Transverse colon (tissue), 4 donors: ENCODE measurements at regions not wholly inside any gene's neighbourhood (a gene's known extent, or its start where the extent isn't known, plus 50 kb on each side); places are given as distances from the start of the nearest gene placed in this dataset.

Source experiments
- DNase-seq: peaks from one replicate; pipeline ENCODE4 v3.0.0-alpha.2; 2019
- H3K27ac ChIP-seq, 4 donors: fragments of 200-600 bp; sonication (generic); 2 replicates each; pipeline ENCODE4 v1.5.1; 2016 to 2018; ENCODE audit warnings: inconsistent platforms in 4 of 4
- H3K27me3 ChIP-seq: fragments of 200-600 bp; sonication (generic); 2 replicates; pipeline ENCODE4 v1.5.1; 2017; ENCODE audit warnings: inconsistent platforms
- H3K36me3 ChIP-seq, 4 donors: fragments of 200-600 bp; sonication (generic); 2 replicates each; pipeline ENCODE4 v1.5.1; 2017 to 2019; ENCODE audit warnings: inconsistent platforms in 4 of 4
- H3K4me1 ChIP-seq, 4 donors: fragments of 200-600 bp; sonication (generic); 2 replicates each; pipeline ENCODE4 v1.5.1; 2017 to 2020; ENCODE audit warnings: inconsistent platforms in 4 of 4
- H3K4me3 ChIP-seq, 4 donors: fragments of 200-600 bp; sonication (generic); 1 replicate in 1 of 4; 2 replicates in 3 of 4; pipeline versions ENCODE4 v1.5.1 to v1.6.1; 2017 to 2019; ENCODE audit warnings: inconsistent platforms in 4 of 4
- H3K9me3 ChIP-seq, 2 donors: fragments of 200-600 bp; sonication (generic); 2 replicates each; pipeline ENCODE4 v1.5.1; 2017 to 2019; ENCODE audit warnings: inconsistent platforms in 2 of 2
- CTCF ChIP-seq, 5 experiments: fragments of 200-600 bp in 3 of 5; fragments of 450-650 bp in 2 of 5; sonication (generic) in 3 of 5; IDR thresholded peaks; 1 replicate in 2 of 5; 2 replicates in 3 of 5; pipeline ENCODE4 v1.5.1; 2016 to 2017; ENCODE audit warnings: antibody characterized with exemption in 5 of 5, inconsistent platforms in 3 of 5, mild to moderate bottlenecking in 2 of 5, moderate library complexity in 1 of 5
- EP300 ChIP-seq: sonication (generic); formaldehyde crosslinking; IDR thresholded peaks from one replicate; pipeline ENCODE4 v1.6.1; 2017; ENCODE audit warnings: antibody characterized with exemption, low read depth
- POLR2A ChIP-seq: fragments of 450-650 bp; IDR thresholded peaks from one replicate; pipeline ENCODE4 v1.6.1; 2016; ENCODE audit warnings: antibody characterized with exemption, mild to moderate bottlenecking, moderate library complexity
- POLR2AphosphoS5 ChIP-seq, 3 donors: sonication (generic); formaldehyde crosslinking; IDR thresholded peaks; one replicate each; pipeline ENCODE4 v1.6.1; 2016; ENCODE audit warnings: antibody characterized with exemption in 3 of 3
- WGBS, 2 donors: methylation state at CpG; one replicate each; pipeline ENCODE4 v1.1.5; 2018; ENCODE audit warnings: low coverage in 1 of 2; 5-methylcytosine and 5-hydroxymethylcytosine counted together
- in situ Hi-C, 4 donors: fragments of 200-750 bp; cut with MboI; loops; one replicate each; pipeline versions ENCODE4 v1.15.0 to v1.15.1; 2017; ENCODE audit warnings: low sequenced_read_pairs in 3 of 4, low pct_ligation_motif_present in 1 of 4, low pct_unique_long_range_greater_than_20kb in 1 of 4
- intact Hi-C: fragments of 100-400 bp; cut with DNase I; formaldehyde crosslinking; loops from one replicate; pipeline ENCODE4 v1.15.1; 2023; ENCODE audit warnings: low total_unique reads

- no peak overlapping the region for H3K27ac ChIP-seq
- no peak for DNase-seq
- H3K9me3 ChIP-seq, result no peaks in the 10 kb centered on the region
- peaks cover 7% of the 10 kb centered on the region for H3K27me3 ChIP-seq
- 82 to 83% methylated on average over 6 to 15 of the region's 15 CpGs for WGBS, 2 donors
- in situ Hi-C loops (no loop called here), intact Hi-C loops (no loop called here)
- no peaks in the 10 kb centered on the region for H3K4me1 ChIP-seq
- no peak overlapping the region for H3K4me3 ChIP-seq
- TF ChIP-seq EP300 (no peak), CTCF (IDR thresholded peaks at IDR 0.05) (no peak), POLR2A (no peak), POLR2AphosphoS5 (IDR thresholded peaks at IDR 0.05) (no peak)
- H3K36me3 ChIP-seq, result no peaks in the 10 kb centered on the region
These were observed 79.4 kb upstream of the TTC34 start for GRCh38 chr1:2880812-2881295.

- WGBS, 2 donors, result 68% methylated on average over 9 of the region's 15 CpGs; no CpG with 5 or more reads in 1 of the 2 donors
- TF ChIP-seq EP300 (no peak), CTCF (IDR thresholded peaks at IDR 0.05) (no peak)
- Histone ChIP-seq H3K36me3 (no peaks in the 10 kb centered on the region), H3K4me1 (no peaks in the 10 kb centered on the region), H3K4me3 (no peak overlapping the region), H3K9me3 (no peaks in the 10 kb centered on the region), H3K27ac (no peak overlapping the region), H3K27me3 (peaks cover 7% of the 10 kb centered on the region)
- in situ Hi-C loops, result no loop called here
- DNase-seq, result no peak
- intact Hi-C loops, result no loop called here
These were observed 80.1 kb upstream of the TTC34 start for GRCh38 chr1:2881556-2881955.

GRCh38 chr1:2882966-2883696 lies 81.6 kb upstream of the TTC34 start:
- H3K4me1 ChIP-seq, result no peaks in the 10 kb centered on the region
- TF ChIP-seq POLR2AphosphoS5 (IDR thresholded peaks at IDR 0.05) (no peak), CTCF (IDR thresholded peaks at IDR 0.05) (no peak), EP300 (no peak), POLR2A (no peak)
- H3K27me3 ChIP-seq, result peaks cover 17% of the 10 kb centered on the region
- no peaks in the 10 kb centered on the region for H3K36me3 ChIP-seq
- in situ Hi-C loops, result no loop called here
- H3K27ac ChIP-seq, result no peak overlapping the region
- 55% methylated on average over 40 of the region's 40 CpGs; no CpG with 5 or more reads in 1 of the 2 donors for WGBS, 2 donors
- H3K4me3 ChIP-seq, result no peak overlapping the region
- intact Hi-C loops, result no loop called here
- DNase-seq, result no peak
- no peaks in the 10 kb centered on the region for H3K9me3 ChIP-seq

GRCh38 chr1:2885001-2885400 lies 83.5 kb upstream of the TTC34 start:
- DNase-seq, result no peak
- 85% methylated on average over 16 of the region's 16 CpGs; no CpG with 5 or more reads in 1 of the 2 donors for WGBS, 2 donors
- no peaks in the 10 kb centered on the region for H3K36me3 ChIP-seq
- peaks cover 27% of the 10 kb centered on the region for H3K27me3 ChIP-seq
- intact Hi-C loops, result no loop called here
- in situ Hi-C loops, result no loop called here
- H3K4me1 ChIP-seq, result no peaks in the 10 kb centered on the region
- no peak overlapping the region for H3K27ac ChIP-seq
- TF ChIP-seq EP300 (no peak), POLR2A (no peak), CTCF (IDR thresholded peaks at IDR 0.05) (no peak), POLR2AphosphoS5 (IDR thresholded peaks at IDR 0.05) (no peak)
- no peak overlapping the region for H3K4me3 ChIP-seq
- H3K9me3 ChIP-seq, result no peaks in the 10 kb centered on the region
